Caco-2 (cell line): ENCODE measurements at regions not wholly inside any gene's neighbourhood (a gene's known extent, or its start where the extent isn't known, plus 50 kb on each side); places are given as distances from the start of the nearest gene placed in this dataset.

Experiments used
- BruUV-seq: library from RNA; stranded (reverse); fragments of 400-500 nt; replicated peaks from 2 replicates; lab custom pipeline; 2021; lab: Mats Ljungman, UMichigan
- CTCF ChIA-PET: fragments of 300-600 bp; sonication (Branson Sonifier 250); formaldehyde crosslinking; loops from one replicate; lab custom pipeline; 2022; ENCODE audit warnings: antibody characterized with exemption; lab: Charles Lee
- POLR2A ChIA-PET: fragments of 300-600 bp; sonication (Branson Sonifier 250); formaldehyde crosslinking; loops from one replicate; lab custom pipeline; 2022; ENCODE audit warnings: antibody characterized with exemption; lab: Charles Lee
- DNase-seq, 2 experiments: peaks; one replicate each; pipeline versions ENCODE4 v3.0.0 to v3.0.0-alpha.2; 2020 to 2022
- H3K27me3 ChIP-seq: replicated peaks from 2 replicates; pipeline ENCODE4 v1.6.0; 2011; ENCODE audit warnings: low read length; ENCODE audit not compliant: control insufficient read depth, insufficient read depth
- H3K36me3 ChIP-seq: 2 replicates; pipeline ENCODE4 v1.5.1; 2011; ENCODE audit warnings: low read length; ENCODE audit not compliant: control insufficient read depth, insufficient read depth
- H3K4me1 ChIP-seq: fragments of 250-450 bp; sonication (Bioruptor Pico); 2 replicates; pipeline ENCODE4 v1.5.1; 2020; ENCODE audit warnings: mild to moderate bottlenecking
- H3K4me3 ChIP-seq: 2 replicates; pipeline ENCODE4 v1.5.1; 2011; ENCODE audit warnings: low read depth, mild to moderate bottlenecking, control low read depth, low read length
- H3K9me3 ChIP-seq: fragments of 250-450 bp; sonication (Bioruptor Pico); 2 replicates; pipeline ENCODE4 v1.5.1; 2020; ENCODE audit warnings: mild to moderate bottlenecking, moderate library complexity
- H3K27ac Mint-ChIP-seq: one replicate; pipeline ENCODE4 v1.8.0; 2022; ENCODE audit warnings: mixed read lengths; ENCODE audit not compliant: unreplicated experiment
- H3K27me3 Mint-ChIP-seq: one replicate; pipeline ENCODE4 v1.8.0; 2022; ENCODE audit warnings: mixed read lengths; ENCODE audit not compliant: insufficient read depth, unreplicated experiment
- H3K36me3 Mint-ChIP-seq: one replicate; pipeline ENCODE4 v1.8.0; 2022; ENCODE audit warnings: mild to moderate bottlenecking, mixed read lengths; ENCODE audit not compliant: insufficient read depth, unreplicated experiment
- H3K4me1 Mint-ChIP-seq: one replicate; pipeline ENCODE4 v1.8.0; 2022; ENCODE audit warnings: low read depth, mixed read lengths; ENCODE audit not compliant: unreplicated experiment
- H3K4me3 Mint-ChIP-seq: one replicate; pipeline ENCODE4 v1.8.0; 2022; ENCODE audit warnings: mild to moderate bottlenecking, moderate library complexity, mixed read lengths; ENCODE audit not compliant: unreplicated experiment
- H3K9me3 Mint-ChIP-seq: one replicate; pipeline ENCODE4 v1.8.0; 2022; ENCODE audit warnings: mixed read lengths; ENCODE audit not compliant: unreplicated experiment
- CTCF ChIP-seq, 2 experiments: fragments of 200-600 bp in 1 of 2; IDR thresholded peaks; 1 replicate in 1 of 2; 2 replicates in 1 of 2; pipeline versions ENCODE4 v1.5.1 to v1.8.0; 2011 to 2022; ENCODE audit warnings: antibody characterized with exemption in 1 of 2, control low read depth in 1 of 2, inconsistent platforms in 1 of 2, low read depth in 1 of 2, low read length in 1 of 2, mild to moderate bottlenecking in 1 of 2, moderate library complexity in 1 of 2; ENCODE audit not compliant: insufficient read depth in 1 of 2, severe bottlenecking in 1 of 2, unreplicated experiment in 1 of 2
- intact Hi-C: fragments of 100-400 bp; cut with micrococcal nuclease; formaldehyde crosslinking; loops from one replicate; pipeline ENCODE4 v1.10.0; 2022; ENCODE audit not compliant: unreplicated experiment

GRCh38 chr4:186813377-186814068 lies 89.9 kb upstream of the FAT1 start:
- H3K27me3 ChIP-seq, result no peaks in the 10 kb centered on the region
- H3K9me3 ChIP-seq, result no peaks in the 10 kb centered on the region
- H3K4me3 ChIP-seq, result no peak overlapping the region
- H3K4me3 Mint-ChIP-seq, result no peak overlapping the region
- no peaks in the 10 kb centered on the region for H3K4me1 ChIP-seq
- no peaks in the 10 kb centered on the region for H3K9me3 Mint-ChIP-seq
- H3K36me3 ChIP-seq, result no peaks in the 10 kb centered on the region
- CTCF ChIA-PET, result no interaction called here
- no peak overlapping the region for H3K27ac Mint-ChIP-seq
- H3K4me1 Mint-ChIP-seq, result no peaks in the 10 kb centered on the region
- intact Hi-C loops, result no loop called here
- TF ChIP-seq CTCF (IDR thresholded peaks at IDR 0.05; ENCODE audit: insufficient read depth in 1 of 2, low read depth in 1 of 2, low read length in 1 of 2, severe bottlenecking in 1 of 2, unreplicated experiment in 1 of 2), result no peak
- no TSS peak for BruUV-seq
- H3K36me3 Mint-ChIP-seq, result no peaks in the 10 kb centered on the region
- POLR2A ChIA-PET, result interaction anchor here (0.6 kb wide), 1 partner anchor 223 kb away, joined by 3 read pairs; no protein-coding TSS in a partner anchor
- no peak for DNase-seq
- no peaks in the 10 kb centered on the region for H3K27me3 Mint-ChIP-seq

DNA sequence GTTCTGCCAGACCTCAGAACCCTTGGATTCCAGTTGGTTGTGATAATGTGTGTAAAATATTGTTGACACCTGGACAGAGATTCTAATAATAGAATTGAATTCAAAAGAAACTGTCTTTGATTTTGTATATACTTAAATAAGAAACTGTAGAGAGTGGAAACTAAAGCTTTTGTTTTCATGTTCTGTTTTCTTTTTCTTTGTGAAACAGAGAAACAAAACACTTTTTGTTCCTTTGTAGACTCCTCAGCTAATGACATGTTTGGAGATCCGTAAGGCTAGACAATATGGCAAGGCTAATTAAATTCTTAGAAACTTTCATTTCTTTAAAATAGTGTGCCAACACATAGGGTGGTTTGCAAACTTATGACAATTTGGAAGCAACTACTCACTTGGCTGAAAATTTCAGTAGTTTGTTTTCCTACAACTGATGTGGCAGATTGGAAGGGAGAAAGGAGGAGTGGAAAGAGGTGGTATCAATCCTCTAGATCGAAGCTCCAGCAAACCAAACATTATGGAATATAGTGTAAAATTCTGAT lies 90.9 kb upstream of the FAT1 start:
- Mint-ChIP-seq H3K9me3 (no peaks in the 10 kb centered on the region), H3K27ac (no peak overlapping the region), H3K4me3 (no peak overlapping the region), H3K27me3 (no peaks in the 10 kb centered on the region), H3K36me3 (no peaks in the 10 kb centered on the region), H3K4me1 (no peaks in the 10 kb centered on the region)
- Histone ChIP-seq H3K4me1 (no peaks in the 10 kb centered on the region), H3K27me3 (no peaks in the 10 kb centered on the region), H3K9me3 (no peaks in the 10 kb centered on the region), H3K36me3 (no peaks in the 10 kb centered on the region), H3K4me3 (no peak overlapping the region)
- intact Hi-C loops, result no loop called here
- no TSS peak for BruUV-seq
- CTCF ChIA-PET, result interaction anchor here (0.6 kb wide), 1 partner anchor 260 kb away, joined by 4 read pairs; no protein-coding TSS in a partner anchor
- TF ChIP-seq CTCF (IDR thresholded peaks at IDR 0.05; ENCODE audit: insufficient read depth in 1 of 2, low read depth in 1 of 2, low read length in 1 of 2, severe bottlenecking in 1 of 2, unreplicated experiment in 1 of 2), result no peak
- no peak for DNase-seq
- POLR2A ChIA-PET, result no interaction called here

DNA sequence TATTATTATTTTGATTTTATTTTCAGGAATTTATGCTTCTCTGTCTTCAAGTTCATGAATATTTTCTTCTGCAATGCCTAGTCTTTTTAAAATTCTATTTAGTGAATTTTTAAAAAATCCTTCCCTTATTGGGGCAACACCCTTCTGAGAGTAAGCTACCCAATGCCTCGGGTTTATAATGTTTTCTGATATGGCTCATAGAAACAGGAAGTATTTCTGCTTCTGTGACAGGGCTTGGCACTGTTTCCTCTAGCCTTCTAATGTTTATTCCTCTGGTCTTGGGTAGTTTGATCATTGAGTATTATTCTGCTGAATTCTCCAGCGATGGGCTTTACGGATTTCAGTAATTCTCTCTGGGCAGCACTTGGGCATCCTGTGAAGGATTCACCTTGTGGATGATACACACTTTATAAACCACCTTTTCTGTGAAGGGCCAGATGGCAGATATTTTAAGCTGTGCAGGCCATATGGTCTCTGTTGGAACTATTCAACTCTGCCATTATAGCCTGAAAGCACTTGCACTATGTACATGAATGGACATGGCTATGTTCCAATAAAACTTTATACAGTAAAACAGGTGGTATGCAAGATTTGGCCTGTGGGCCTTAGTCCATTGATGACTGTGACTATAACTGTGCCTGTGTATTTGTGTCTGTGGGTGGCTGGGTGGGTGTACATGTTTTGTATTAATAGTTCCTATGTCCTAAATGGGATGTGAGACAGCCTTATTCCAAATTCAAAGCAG lies 95.9 kb upstream of the FAT1 start:
- BruUV-seq, result no TSS peak
- peaks cover 4% of the 10 kb centered on the region; the same call in 1 of the 2 replicates for H3K4me1 ChIP-seq
- intact Hi-C loops, result no loop called here

More for the DNA sequence above, 95.9 kb upstream of the FAT1 start:
- H3K4me3 ChIP-seq, result no peak overlapping the region
- no peak for DNase-seq
- ChIA-PET CTCF (no interaction called here), POLR2A (no interaction called here)
- no peaks in the 10 kb centered on the region for H3K4me1 Mint-ChIP-seq
- H3K36me3 Mint-ChIP-seq, result no peaks in the 10 kb centered on the region
- no peaks in the 10 kb centered on the region for H3K36me3 ChIP-seq
- no peak overlapping the region for H3K27ac Mint-ChIP-seq
- H3K4me3 Mint-ChIP-seq, result no peak overlapping the region
- no peaks in the 10 kb centered on the region for H3K9me3 ChIP-seq
- no peaks in the 10 kb centered on the region for H3K27me3 Mint-ChIP-seq
- H3K9me3 Mint-ChIP-seq, result no peaks in the 10 kb centered on the region
- no peaks in the 10 kb centered on the region for H3K27me3 ChIP-seq
- no peak for TF ChIP-seq CTCF (IDR thresholded peaks at IDR 0.05; ENCODE audit: insufficient read depth in 1 of 2, low read depth in 1 of 2, low read length in 1 of 2, severe bottlenecking in 1 of 2, unreplicated experiment in 1 of 2)
